CD4-positive, CD25-positive, alpha-beta regulatory T cell (primary cell): ENCODE measurements at regions not wholly inside any gene's neighbourhood (a gene's known extent, or its start where the extent isn't known, plus 50 kb on each side); places are given as distances from the start of the nearest gene placed in this dataset.

Experiments used
- ATAC-seq, 2 donors: fragments of 150-1000 bp; cut with Tn5 transposase; one replicate each; pipeline ENCODE4 v1.10.0; 2021; ENCODE audit warnings: low read depth in 2 of 2, moderate number of reproducible peaks in 2 of 2, moderate library complexity in 1 of 2
- DNase-seq, 3 donors: peaks; one replicate each; pipeline versions ENCODE4 v3.0.0 to v3.0.0-alpha.2; 2012 to 2022; ENCODE audit warnings: mixed read lengths in 1 of 3
- H3K27ac ChIP-seq: one replicate; pipeline ENCODE4 v1.7.0; 2013; ENCODE audit warnings: mild to moderate bottlenecking, low read length; ENCODE audit not compliant: insufficient read depth, poor library complexity, severe bottlenecking
- H3K27me3 ChIP-seq: one replicate; pipeline ENCODE4 v1.7.0; 2013; ENCODE audit warnings: low read length; ENCODE audit not compliant: control insufficient read depth, insufficient read depth
- H3K36me3 ChIP-seq: one replicate; pipeline ENCODE4 v1.7.0; 2013; ENCODE audit warnings: mild to moderate bottlenecking, low read length, moderate library complexity; ENCODE audit not compliant: control insufficient read depth, insufficient read depth
- H3K4me1 ChIP-seq: 2 replicates; pipeline ENCODE4 v1.7.0; 2013; ENCODE audit warnings: mild to moderate bottlenecking, low read length; ENCODE audit not compliant: insufficient read depth, control insufficient read depth, poor library complexity, severe bottlenecking
- H3K4me3 ChIP-seq: one replicate; pipeline ENCODE4 v1.7.0; 2013; ENCODE audit warnings: low read depth, mild to moderate bottlenecking, low read length, moderate library complexity
- H3K9me3 ChIP-seq, 2 experiments: 1 replicate in 1 of 2; 2 replicates in 1 of 2; pipeline ENCODE4 v1.7.0; 2013; ENCODE audit warnings: low read length in 2 of 2, mild to moderate bottlenecking in 1 of 2, moderate library complexity in 1 of 2; ENCODE audit not compliant: control insufficient read depth in 2 of 2
- H3K27ac Mint-ChIP-seq, 3 donors: one replicate each; pipeline ENCODE4 v1.8.0; 2020 to 2022; ENCODE audit warnings: mild to moderate bottlenecking in 3 of 3, mixed read lengths in 3 of 3, moderate library complexity in 2 of 3
- H3K27me3 Mint-ChIP-seq: one replicate; pipeline ENCODE4 v1.8.0; 2022; ENCODE audit warnings: mild to moderate bottlenecking, mixed read lengths
- H3K36me3 Mint-ChIP-seq: one replicate; pipeline ENCODE4 v1.8.0; 2020; ENCODE audit warnings: mixed read lengths
- H3K4me1 Mint-ChIP-seq, 4 donors: one replicate each; pipeline ENCODE4 v1.8.0; 2020 to 2022; ENCODE audit warnings: mixed read lengths in 4 of 4, mild to moderate bottlenecking in 1 of 4
- H3K4me3 Mint-ChIP-seq, 4 donors: one replicate each; pipeline ENCODE4 v1.8.0; 2020 to 2022; ENCODE audit warnings: mild to moderate bottlenecking in 4 of 4, mixed read lengths in 4 of 4, moderate library complexity in 3 of 4
- H3K9me3 Mint-ChIP-seq, 7 donors: one replicate each; pipeline ENCODE4 v1.8.0; 2020 to 2022; ENCODE audit warnings: mixed read lengths in 7 of 7, mild to moderate bottlenecking in 3 of 7, moderate library complexity in 2 of 7

DNA sequence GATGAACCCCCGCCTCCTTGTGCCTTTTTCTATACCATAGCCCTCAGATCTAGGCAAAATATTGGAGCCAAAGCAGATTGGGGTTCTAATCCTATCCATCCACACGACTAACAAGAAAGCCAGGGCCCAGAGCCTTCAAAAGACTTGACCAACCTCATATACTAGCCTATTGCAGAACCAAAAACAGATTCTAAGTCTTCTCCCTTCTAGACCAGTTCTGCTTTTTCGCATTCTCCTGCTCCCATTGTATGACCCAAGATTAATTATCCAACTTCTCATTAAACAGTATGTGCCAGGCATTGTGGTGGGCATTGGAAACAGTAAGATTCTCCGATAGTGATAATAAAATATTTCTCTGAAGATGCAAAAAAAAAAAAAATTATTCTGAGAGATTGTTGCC, 113.7 kb upstream of the JARID2 start:
- Mint-ChIP-seq H3K27ac (no peak overlapping the region), H3K9me3 (no peaks in the 10 kb centered on the region), H3K27me3 (no peaks in the 10 kb centered on the region), H3K4me1 (peaks cover 0 to 2% (median 0%) of the 10 kb centered on the region in 4 donors), H3K4me3 (no peak overlapping the region), H3K36me3 (no peaks in the 10 kb centered on the region)
- no peak overlapping the region for H3K27ac ChIP-seq
- H3K4me3 ChIP-seq: no peak overlapping the region
- DNase-seq (no peak), ATAC-seq (no peak)
- H3K4me1 ChIP-seq: no peaks in the 10 kb centered on the region
- H3K27me3 ChIP-seq: no peaks in the 10 kb centered on the region
- H3K9me3 ChIP-seq: no peaks in the 10 kb centered on the region
- no peaks in the 10 kb centered on the region for H3K36me3 ChIP-seq

DNA sequence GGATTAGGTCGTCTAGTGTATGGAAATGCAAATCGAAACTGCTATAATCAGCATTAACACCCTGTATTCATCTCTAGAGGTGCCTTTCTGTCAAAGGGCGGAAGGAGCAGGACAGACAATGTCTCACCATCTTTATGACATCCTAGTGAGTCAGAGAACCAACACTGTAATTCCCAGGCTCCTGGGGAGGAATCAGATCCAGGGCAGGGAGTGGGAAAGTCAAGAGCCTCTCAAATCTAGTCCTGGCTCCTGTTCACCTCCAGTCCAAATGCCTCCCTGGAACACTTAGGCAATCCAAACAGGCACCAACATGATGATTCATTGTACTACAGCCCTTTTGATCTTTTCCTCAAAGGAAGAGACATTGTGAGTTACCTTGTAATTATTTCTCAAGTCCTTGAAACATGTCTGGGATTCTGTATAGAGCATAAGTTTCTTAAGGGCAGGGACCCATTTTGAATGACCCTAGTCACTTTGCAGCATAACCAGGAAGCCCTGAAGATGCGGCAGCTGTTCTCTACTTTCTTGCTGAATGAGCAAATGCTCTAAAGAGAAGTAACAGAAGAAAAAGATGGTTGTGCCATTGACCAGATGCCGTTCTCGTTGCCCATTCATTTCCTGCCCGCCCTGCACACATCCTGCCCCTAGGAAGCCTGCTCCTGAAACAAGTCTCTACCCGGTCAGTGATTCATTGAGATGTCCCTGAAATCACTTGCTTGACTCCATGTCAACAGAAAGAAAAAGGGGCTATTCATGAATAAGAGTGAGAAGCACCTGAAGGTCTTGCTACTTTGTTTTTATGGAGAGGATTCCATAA, 112.8 kb upstream of the JARID2 start:
- Histone ChIP-seq H3K36me3 (no peaks in the 10 kb centered on the region), H3K9me3 (no peaks in the 10 kb centered on the region), H3K4me1 (no peaks in the 10 kb centered on the region), H3K27ac (no peak overlapping the region), H3K4me3 (no peak overlapping the region), H3K27me3 (no peaks in the 10 kb centered on the region)
- Mint-ChIP-seq H3K4me1 (peaks cover 0 to 2% (median 0%) of the 10 kb centered on the region in 4 donors), H3K27me3 (no peaks in the 10 kb centered on the region), H3K36me3 (no peaks in the 10 kb centered on the region), H3K9me3 (no peaks in the 10 kb centered on the region), H3K4me3 (no peak overlapping the region), H3K27ac (no peak overlapping the region)
- DNase-seq: no peak
- no peak for ATAC-seq

DNA sequence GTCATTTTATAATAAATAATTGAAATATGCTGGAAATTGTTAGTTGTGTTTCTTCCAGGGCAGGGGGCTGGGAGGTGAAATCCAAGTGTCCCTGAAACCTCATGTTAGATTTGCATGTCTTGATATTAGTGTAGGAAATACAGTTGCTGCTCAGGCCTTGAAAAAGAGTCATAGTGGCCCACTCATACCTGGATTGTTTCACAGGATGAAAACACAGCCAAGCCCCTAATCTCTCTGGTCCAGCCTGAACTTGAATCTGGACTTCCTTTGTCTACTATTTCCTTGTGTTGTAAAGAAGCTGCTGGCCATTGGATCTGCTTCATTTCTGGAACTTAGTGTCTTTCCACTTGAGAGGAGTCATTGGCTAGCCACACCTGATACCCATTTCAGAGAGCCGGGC, 108.8 kb upstream of the JARID2 start:
- Histone ChIP-seq H3K27ac (no peak overlapping the region), H3K4me3 (no peak overlapping the region), H3K36me3 (no peaks in the 10 kb centered on the region), H3K4me1 (no peaks in the 10 kb centered on the region), H3K27me3 (no peaks in the 10 kb centered on the region), H3K9me3 (no peaks in the 10 kb centered on the region)
- H3K4me1 Mint-ChIP-seq: no peaks in the 10 kb centered on the region
- no peaks in the 10 kb centered on the region for H3K27me3 Mint-ChIP-seq
- no peak for ATAC-seq
- H3K36me3 Mint-ChIP-seq: no peaks in the 10 kb centered on the region
- H3K4me3 Mint-ChIP-seq: no peak overlapping the region
- DNase-seq: no peak
- no peaks in the 10 kb centered on the region for H3K9me3 Mint-ChIP-seq
- no peak overlapping the region for H3K27ac Mint-ChIP-seq

DNA sequence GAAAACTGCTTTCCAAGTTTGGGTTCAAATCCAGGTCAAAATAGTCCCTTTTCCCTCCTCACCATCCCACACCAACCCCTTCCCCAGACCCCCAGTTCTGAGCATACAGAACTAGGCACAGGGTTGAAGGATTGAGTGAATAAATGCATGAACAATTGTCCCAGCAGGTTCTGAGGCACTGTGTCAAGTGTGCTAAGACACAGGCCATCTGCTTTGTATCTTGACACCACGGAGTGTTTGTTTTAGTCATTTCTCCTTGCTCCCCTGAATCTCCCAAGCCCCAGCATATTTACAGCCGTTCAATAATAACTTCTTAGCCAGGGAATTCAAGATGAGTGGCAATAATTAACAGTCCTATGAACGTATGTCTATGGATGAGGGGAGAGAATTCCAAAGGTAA, 102.8 kb upstream of the JARID2 start:
- ATAC-seq (no peak), DNase-seq (no peak)
- no peaks in the 10 kb centered on the region for H3K36me3 Mint-ChIP-seq
- no peak overlapping the region for H3K27ac ChIP-seq
- no peaks in the 10 kb centered on the region for H3K36me3 ChIP-seq
- no peaks in the 10 kb centered on the region for H3K4me1 Mint-ChIP-seq
- H3K27me3 ChIP-seq: no peaks in the 10 kb centered on the region
- no peak overlapping the region for H3K27ac Mint-ChIP-seq
- no peaks in the 10 kb centered on the region for H3K9me3 Mint-ChIP-seq
- no peak overlapping the region for H3K4me3 ChIP-seq
- H3K9me3 ChIP-seq: no peaks in the 10 kb centered on the region
- H3K4me3 Mint-ChIP-seq: no peak overlapping the region
- H3K27me3 Mint-ChIP-seq: peaks cover 11% of the 10 kb centered on the region
- H3K4me1 ChIP-seq: no peaks in the 10 kb centered on the region

DNA sequence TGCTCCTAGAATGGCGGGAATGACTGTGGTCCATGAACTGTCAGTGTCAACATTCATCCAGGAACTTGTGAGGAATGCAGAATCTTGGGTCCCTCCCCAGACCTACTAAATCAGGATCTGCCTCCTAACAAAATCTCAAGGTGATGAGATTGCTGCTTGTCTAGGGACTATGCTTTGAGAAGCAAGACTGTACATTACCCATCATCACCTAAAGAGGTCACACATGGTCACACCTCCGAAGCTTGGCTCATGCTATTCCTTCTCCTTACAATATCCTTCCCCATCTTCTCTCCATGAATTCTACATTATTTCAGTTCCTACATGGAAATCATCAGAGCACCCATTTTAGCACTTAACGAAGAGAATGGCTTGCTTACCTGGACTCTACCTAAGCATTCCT, 102.3 kb upstream of the JARID2 start:
- Histone ChIP-seq H3K27ac (no peak overlapping the region), H3K36me3 (no peaks in the 10 kb centered on the region), H3K4me3 (no peak overlapping the region), H3K4me1 (no peaks in the 10 kb centered on the region), H3K9me3 (no peaks in the 10 kb centered on the region), H3K27me3 (no peaks in the 10 kb centered on the region)
- ATAC-seq (no peak), DNase-seq (no peak)
- Mint-ChIP-seq H3K9me3 (no peaks in the 10 kb centered on the region), H3K27me3 (peaks cover 12% of the 10 kb centered on the region), H3K27ac (no peak overlapping the region), H3K4me1 (no peaks in the 10 kb centered on the region), H3K4me3 (no peak overlapping the region), H3K36me3 (no peaks in the 10 kb centered on the region)

DNA sequence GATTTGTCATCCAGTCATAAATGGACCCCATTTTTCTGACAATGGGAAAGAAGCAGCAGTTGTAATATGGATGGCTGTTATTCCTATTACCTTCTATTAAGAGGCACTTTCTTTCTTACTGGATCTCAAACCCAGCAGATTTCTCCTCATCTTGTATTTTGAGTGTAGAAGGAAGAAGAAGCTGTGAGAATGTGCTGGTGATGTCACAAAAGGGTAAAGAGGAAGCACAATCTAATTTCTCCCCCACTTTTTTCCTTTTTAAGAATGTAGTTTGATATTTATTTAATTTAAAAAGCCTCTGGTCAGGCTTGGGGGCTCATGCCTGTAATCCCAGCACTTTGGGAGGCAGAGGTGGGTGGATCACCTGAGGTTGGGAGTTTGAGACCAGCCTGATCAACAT, 100.0 kb upstream of the JARID2 start:
- H3K36me3 Mint-ChIP-seq: no peaks in the 10 kb centered on the region
- no peak overlapping the region for H3K4me3 Mint-ChIP-seq
- H3K4me3 ChIP-seq: no peak overlapping the region
- H3K27ac Mint-ChIP-seq: no peak overlapping the region
- H3K27ac ChIP-seq: no peak overlapping the region
- no peaks in the 10 kb centered on the region for H3K4me1 Mint-ChIP-seq
- no peaks in the 10 kb centered on the region for H3K4me1 ChIP-seq
- H3K9me3 ChIP-seq: no peaks in the 10 kb centered on the region
- no peak for DNase-seq
- no peak for ATAC-seq
- H3K27me3 ChIP-seq: no peaks in the 10 kb centered on the region
- no peaks in the 10 kb centered on the region for H3K9me3 Mint-ChIP-seq
- H3K36me3 ChIP-seq: no peaks in the 10 kb centered on the region
- peaks cover 12% of the 10 kb centered on the region for H3K27me3 Mint-ChIP-seq

DNA sequence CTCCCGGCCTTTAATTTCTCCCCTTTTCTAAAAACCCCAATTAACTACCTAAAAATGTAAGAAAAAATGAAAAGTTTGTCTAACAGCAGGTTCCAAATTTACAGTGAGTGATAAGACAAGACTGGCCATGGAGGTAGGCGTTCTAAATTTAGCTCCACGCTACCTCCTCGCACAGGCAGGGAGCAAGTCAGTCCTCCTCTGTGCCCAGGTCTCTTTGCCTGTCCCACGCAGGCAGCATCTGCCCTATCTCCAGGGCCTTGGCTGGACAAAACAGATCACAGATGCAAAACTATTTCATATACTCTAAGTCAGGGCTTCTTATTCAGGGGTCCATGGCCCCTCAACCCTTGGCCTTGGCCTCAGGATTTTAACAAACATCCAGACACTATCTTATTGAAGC, 98.0 kb upstream of the JARID2 start:
- no peaks in the 10 kb centered on the region for H3K36me3 Mint-ChIP-seq
- H3K27me3 Mint-ChIP-seq: peaks cover 15% of the 10 kb centered on the region
- H3K27ac Mint-ChIP-seq: no peak overlapping the region
- ATAC-seq (no peak), DNase-seq (no peak)
- Histone ChIP-seq H3K27ac (no peak overlapping the region), H3K27me3 (no peaks in the 10 kb centered on the region), H3K4me1 (no peaks in the 10 kb centered on the region), H3K36me3 (no peaks in the 10 kb centered on the region), H3K4me3 (no peak overlapping the region), H3K9me3 (no peaks in the 10 kb centered on the region)
- no peaks in the 10 kb centered on the region for H3K4me1 Mint-ChIP-seq
- H3K4me3 Mint-ChIP-seq: no peak overlapping the region
- H3K9me3 Mint-ChIP-seq: no peaks in the 10 kb centered on the region

DNA sequence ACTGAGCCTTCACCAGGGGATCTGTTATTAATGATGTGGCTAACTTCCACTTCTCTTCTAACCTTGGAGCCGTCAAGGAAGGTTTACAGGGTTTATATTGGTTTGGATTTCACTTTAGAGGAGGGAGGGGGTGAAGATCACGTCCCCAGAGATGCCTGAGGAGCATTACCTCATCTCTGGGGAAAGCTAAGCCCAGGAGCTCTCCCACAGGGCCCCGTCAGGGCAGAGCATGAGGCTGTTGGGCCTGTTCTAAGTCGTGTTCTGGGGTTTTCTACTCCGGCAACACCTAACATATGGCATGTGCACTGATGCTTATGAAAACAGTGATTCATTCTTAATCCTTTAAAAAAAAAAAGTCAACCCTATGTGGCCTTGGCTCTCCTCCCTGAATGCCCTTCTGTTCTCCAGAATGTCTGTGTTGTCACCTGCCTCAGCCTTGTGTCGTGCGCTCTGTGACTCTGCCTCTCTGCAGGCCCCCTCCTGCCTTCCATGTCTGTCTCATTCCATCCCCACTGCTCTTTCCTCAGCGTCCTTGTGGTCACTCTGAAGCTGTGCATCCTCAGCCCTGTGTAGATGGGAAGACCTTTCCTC, 97.4 kb upstream of the JARID2 start:
- H3K9me3 Mint-ChIP-seq: no peaks in the 10 kb centered on the region
- no peak overlapping the region for H3K27ac Mint-ChIP-seq
- H3K27me3 ChIP-seq: no peaks in the 10 kb centered on the region

More for the DNA sequence above, 97.4 kb upstream of the JARID2 start:
- no peak for DNase-seq
- no peaks in the 10 kb centered on the region for H3K4me1 ChIP-seq
- Mint-ChIP-seq H3K4me3 (no peak overlapping the region), H3K36me3 (no peaks in the 10 kb centered on the region), H3K4me1 (no peaks in the 10 kb centered on the region), H3K27me3 (peaks cover 16% of the 10 kb centered on the region)
- H3K4me3 ChIP-seq: no peak overlapping the region
- H3K27ac ChIP-seq: no peak overlapping the region
- no peak for ATAC-seq
- H3K36me3 ChIP-seq: no peaks in the 10 kb centered on the region
- no peaks in the 10 kb centered on the region for H3K9me3 ChIP-seq
